ENCODE measurements at regions not wholly inside any gene's neighbourhood (a gene's known extent, or its start where the extent isn't known, plus 50 kb on each side); places are given as distances from the start of the nearest gene placed in this dataset.

DNA sequence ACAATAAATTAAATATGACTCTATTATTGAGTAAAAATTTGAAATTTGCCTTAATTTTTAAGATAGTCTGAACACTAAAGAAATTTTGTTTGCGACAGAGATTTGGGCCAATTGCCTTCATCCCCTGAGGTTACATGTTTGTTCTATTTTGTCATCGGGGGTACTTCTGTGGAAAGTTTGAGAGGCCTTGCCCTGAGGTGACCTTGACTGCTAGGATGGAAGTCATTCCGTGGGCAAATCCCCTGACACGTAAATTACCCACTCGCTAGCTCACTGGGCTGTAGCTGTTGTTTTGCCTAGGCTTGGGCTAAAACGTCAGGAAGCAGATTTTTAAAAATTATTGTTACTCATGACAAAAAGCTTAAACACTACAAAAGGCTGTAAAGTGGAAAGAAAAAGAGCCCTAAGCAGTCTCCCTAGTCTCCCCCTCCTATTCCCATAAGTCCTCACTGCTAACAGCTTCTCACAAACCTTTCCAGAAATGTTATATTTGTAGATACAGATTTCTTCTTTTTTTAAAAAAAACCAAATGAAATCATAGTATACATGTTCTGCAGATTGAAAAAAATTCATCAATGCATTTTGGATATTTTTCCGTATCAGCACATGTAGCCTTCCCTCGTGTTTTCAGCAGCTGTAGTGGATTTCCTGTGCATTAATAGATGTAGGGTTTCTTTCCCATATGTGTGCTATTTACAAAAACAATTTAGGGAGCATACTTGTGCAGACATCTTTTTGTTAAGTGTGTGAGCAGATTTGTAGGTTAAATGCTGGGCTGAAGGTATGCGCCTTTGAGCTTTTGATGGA, 142.7 kb downstream of the MRPS6 start:
- TF ChIP-seq, protein P1, sequence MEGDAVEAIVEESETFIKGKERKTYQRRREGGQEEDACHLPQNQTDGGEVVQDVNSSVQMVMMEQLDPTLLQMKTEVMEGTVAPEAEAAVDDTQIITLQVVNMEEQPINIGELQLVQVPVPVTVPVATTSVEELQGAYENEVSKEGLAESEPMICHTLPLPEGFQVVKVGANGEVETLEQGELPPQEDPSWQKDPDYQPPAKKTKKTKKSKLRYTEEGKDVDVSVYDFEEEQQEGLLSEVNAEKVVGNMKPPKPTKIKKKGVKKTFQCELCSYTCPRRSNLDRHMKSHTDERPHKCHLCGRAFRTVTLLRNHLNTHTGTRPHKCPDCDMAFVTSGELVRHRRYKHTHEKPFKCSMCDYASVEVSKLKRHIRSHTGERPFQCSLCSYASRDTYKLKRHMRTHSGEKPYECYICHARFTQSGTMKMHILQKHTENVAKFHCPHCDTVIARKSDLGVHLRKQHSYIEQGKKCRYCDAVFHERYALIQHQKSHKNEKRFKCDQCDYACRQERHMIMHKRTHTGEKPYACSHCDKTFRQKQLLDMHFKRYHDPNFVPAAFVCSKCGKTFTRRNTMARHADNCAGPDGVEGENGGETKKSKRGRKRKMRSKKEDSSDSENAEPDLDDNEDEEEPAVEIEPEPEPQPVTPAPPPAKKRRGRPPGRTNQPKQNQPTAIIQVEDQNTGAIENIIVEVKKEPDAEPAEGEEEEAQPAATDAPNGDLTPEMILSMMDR (IDR thresholded peaks at IDR 0.05; ENCODE audit: low read length), result no peak
- no peak for TF ChIP-seq EZH2 (IDR thresholded peaks at IDR 0.05; ENCODE audit: borderline replicate concordance, low read length)
